Naive thymus-derived CD4-positive, alpha-beta T cell (primary cell): ENCODE measurements at regions not wholly inside any gene's neighbourhood (a gene's known extent, or its start where the extent isn't known, plus 50 kb on each side); places are given as distances from the start of the nearest gene placed in this dataset.

ENCODE experiments used
- ATAC-seq: fragments of 150-1000 bp; cut with Tn5 transposase; 2 replicates; pipeline ENCODE4 v1.10.0; 2021; ENCODE audit warnings: mild to moderate bottlenecking, moderate library complexity
- CTCF ChIA-PET: fragments of 350-600 bp; sonication (Branson Sonifier 250); formaldehyde crosslinking; loops from one replicate; lab custom pipeline; 2021; ENCODE audit warnings: antibody characterized with exemption; lab: Charles Lee
- POLR2A ChIA-PET: fragments of 350-600 bp; sonication (Branson Sonifier 250); formaldehyde crosslinking; loops from one replicate; lab custom pipeline; 2021; ENCODE audit warnings: antibody characterized with exemption, inconsistent platforms; lab: Charles Lee
- DNase-seq, 9 donors: peaks; one replicate each; pipeline versions ENCODE4 v3.0.0 to v3.0.0-alpha.2; 2020 to 2022; ENCODE audit warnings: mixed read lengths in 1 of 9
- H3K27ac ChIP-seq: one replicate; pipeline ENCODE4 v1.7.0; 2013; ENCODE audit warnings: mild to moderate bottlenecking, low read depth, low read length, moderate library complexity
- H3K27me3 ChIP-seq, 2 donors: one replicate each; pipeline ENCODE4 v1.7.0; 2013; ENCODE audit warnings: low read length in 2 of 2, mild to moderate bottlenecking in 2 of 2, moderate library complexity in 2 of 2; ENCODE audit not compliant: control insufficient read depth in 2 of 2, insufficient read depth in 2 of 2
- H3K36me3 ChIP-seq, 3 experiments: 1 replicate in 2 of 3; 2 replicates in 1 of 3; pipeline ENCODE4 v1.7.0; 2013; ENCODE audit warnings: low read length in 3 of 3, mild to moderate bottlenecking in 3 of 3, moderate library complexity in 1 of 3; ENCODE audit not compliant: insufficient read depth in 3 of 3, control insufficient read depth in 2 of 3
- H3K4me1 ChIP-seq, 2 donors: one replicate each; pipeline ENCODE4 v1.7.0; 2013; ENCODE audit warnings: low read length in 2 of 2, mild to moderate bottlenecking in 2 of 2, moderate library complexity in 1 of 2; ENCODE audit not compliant: control insufficient read depth in 2 of 2, insufficient read depth in 2 of 2
- H3K4me3 ChIP-seq: 2 replicates; pipeline ENCODE4 v1.7.0; 2013; ENCODE audit warnings: mild to moderate bottlenecking, low read length
- H3K9me3 ChIP-seq, 3 experiments: 1 replicate in 2 of 3; 2 replicates in 1 of 3; pipeline ENCODE4 v1.7.0; 2013; ENCODE audit warnings: low read length in 3 of 3; ENCODE audit not compliant: control insufficient read depth in 2 of 3
- H3K27ac Mint-ChIP-seq, 9 donors: one replicate each; pipeline ENCODE4 v1.8.0; 2020 to 2022; ENCODE audit warnings: mixed read lengths in 9 of 9, mild to moderate bottlenecking in 8 of 9, moderate library complexity in 5 of 9, inconsistent platforms in 2 of 9
- H3K27me3 Mint-ChIP-seq, 5 donors: one replicate each; pipeline ENCODE4 v1.8.0; 2021 to 2022; ENCODE audit warnings: mixed read lengths in 5 of 5, mild to moderate bottlenecking in 1 of 5
- H3K36me3 Mint-ChIP-seq, 5 donors: one replicate each; pipeline ENCODE4 v1.8.0; 2020 to 2022; ENCODE audit warnings: mixed read lengths in 5 of 5, mild to moderate bottlenecking in 3 of 5, inconsistent platforms in 1 of 5
- H3K4me1 Mint-ChIP-seq, 7 donors: one replicate each; pipeline ENCODE4 v1.8.0; 2020 to 2022; ENCODE audit warnings: mixed read lengths in 7 of 7, mild to moderate bottlenecking in 3 of 7, inconsistent platforms in 1 of 7
- H3K4me3 Mint-ChIP-seq, 10 donors: one replicate each; pipeline ENCODE4 v1.8.0; 2020 to 2022; ENCODE audit warnings: mild to moderate bottlenecking in 10 of 10, mixed read lengths in 10 of 10, moderate library complexity in 6 of 10, inconsistent platforms in 2 of 10
- H3K9me3 Mint-ChIP-seq, 11 donors: one replicate each; pipeline ENCODE4 v1.8.0; 2020 to 2022; ENCODE audit warnings: mixed read lengths in 11 of 11, mild to moderate bottlenecking in 4 of 11, inconsistent platforms in 1 of 11, moderate library complexity in 1 of 11
- intact Hi-C, 2 donors: fragments of 100-400 bp; cut with micrococcal nuclease; formaldehyde crosslinking; loops; one replicate each; pipeline ENCODE4 v1.15.1; 2023

DNA sequence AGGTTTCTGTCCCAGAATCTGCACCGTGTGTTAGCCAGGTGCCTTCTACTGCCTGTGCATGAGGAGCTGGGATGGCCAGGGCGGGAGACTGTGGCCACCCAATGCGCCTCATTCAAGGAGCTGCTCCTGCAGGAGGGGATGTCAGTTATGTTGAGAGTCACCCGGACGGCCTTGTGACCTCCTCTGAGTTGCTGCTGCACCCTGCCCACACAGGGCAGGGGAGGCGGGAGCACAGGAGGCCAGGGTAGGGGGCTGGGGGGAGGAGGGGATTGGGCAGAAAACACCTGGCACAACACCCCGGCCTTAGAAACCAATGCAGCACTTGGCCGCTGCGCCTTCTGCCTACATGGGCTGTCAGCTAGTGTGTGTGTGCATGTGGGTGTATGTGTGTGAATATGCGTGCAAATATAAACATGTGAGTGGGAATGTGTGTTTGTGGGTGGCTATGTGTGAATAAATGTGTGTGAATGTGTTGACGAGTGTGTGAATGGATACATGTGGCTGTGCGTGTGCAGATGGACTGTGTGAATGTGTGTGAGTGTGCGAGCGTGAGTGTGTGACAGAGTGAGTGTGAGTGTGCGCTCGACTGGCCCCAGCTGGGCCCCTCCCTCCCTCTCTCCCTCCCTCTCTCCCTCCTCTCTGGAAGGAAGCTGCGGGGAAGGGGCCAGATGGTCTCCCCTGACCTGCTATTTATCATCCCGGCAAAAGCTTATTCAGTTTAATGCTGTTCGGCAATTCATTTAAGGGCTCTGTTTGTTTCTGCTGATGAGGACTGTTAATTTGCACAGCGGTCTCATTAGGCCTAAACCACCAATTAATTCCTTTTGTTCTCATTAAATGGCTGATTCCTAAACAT, 106.9 kb downstream of the TLE3 start:
- no peaks in the 10 kb centered on the region for H3K36me3 ChIP-seq
- no peaks in the 10 kb centered on the region for H3K27me3 ChIP-seq
- no peak overlapping the region for H3K4me3 ChIP-seq
- DNase-seq (no peak), ATAC-seq (no peak)
- Mint-ChIP-seq H3K9me3 (no peaks in the 10 kb centered on the region), H3K4me1 (peaks cover 0 to 10% (median 0%) of the 10 kb centered on the region in 7 donors), H3K36me3 (no peaks in the 10 kb centered on the region), H3K27ac (peak overlapping the region in 1 of 9 donors; percentile 17), H3K27me3 (peaks cover 0 to 47% (median 0%) of the 10 kb centered on the region in 5 donors), H3K4me3 (no peak overlapping the region)
- ChIA-PET POLR2A (no interaction called here), CTCF (no interaction called here)
- H3K4me1 ChIP-seq, result no peaks in the 10 kb centered on the region
- no peaks in the 10 kb centered on the region for H3K9me3 ChIP-seq
- intact Hi-C loops, result no loop called here
- no peak overlapping the region for H3K27ac ChIP-seq

GRCh38 chr15:69991551-69991980, 106.2 kb downstream of the TLE3 start:
- Histone ChIP-seq H3K4me1 (no peaks in the 10 kb centered on the region), H3K4me3 (no peak overlapping the region), H3K36me3 (no peaks in the 10 kb centered on the region), H3K27me3 (no peaks in the 10 kb centered on the region), H3K27ac (no peak overlapping the region), H3K9me3 (no peaks in the 10 kb centered on the region)
- Mint-ChIP-seq H3K4me1 (peaks cover 0 to 10% (median 0%) of the 10 kb centered on the region in 7 donors), H3K4me3 (no peak overlapping the region), H3K36me3 (no peaks in the 10 kb centered on the region), H3K27me3 (peaks cover 0 to 43% (median 0%) of the 10 kb centered on the region in 5 donors), H3K27ac (no peak overlapping the region), H3K9me3 (no peaks in the 10 kb centered on the region)
- ATAC-seq, result no peak
- ChIA-PET CTCF (no interaction called here), POLR2A (no interaction called here)
- intact Hi-C loops, result no loop called here
- DNase-seq, result no peak

- POLR2A ChIA-PET, result no interaction called here
- H3K4me1 Mint-ChIP-seq, result peaks cover 0 to 10% (median 0%) of the 10 kb centered on the region in 7 donors
Observed at GRCh38 chr15:69992348-69992747, 105.4 kb downstream of the TLE3 start.

GRCh38 chr15:69994429-69995205, 103.1 kb downstream of the TLE3 start:
- no peaks in the 10 kb centered on the region for H3K4me1 ChIP-seq
- Mint-ChIP-seq H3K36me3 (no peaks in the 10 kb centered on the region), H3K27me3 (peaks cover 0 to 25% (median 0%) of the 10 kb centered on the region in 5 donors), H3K9me3 (peaks cover 0 to 1% (median 0%) of the 10 kb centered on the region in 11 donors), H3K4me3 (no peak overlapping the region), H3K27ac (no peak overlapping the region), H3K4me1 (peaks cover 0 to 10% (median 0%) of the 10 kb centered on the region in 7 donors)
- no peak for ATAC-seq
- intact Hi-C loops, result no loop called here
- no peaks in the 10 kb centered on the region for H3K9me3 ChIP-seq
- no peaks in the 10 kb centered on the region for H3K27me3 ChIP-seq
- no peak overlapping the region for H3K4me3 ChIP-seq
- CTCF ChIA-PET, result no interaction called here
- no peaks in the 10 kb centered on the region for H3K36me3 ChIP-seq
- no peak overlapping the region for H3K27ac ChIP-seq
- no peak for DNase-seq
- POLR2A ChIA-PET, result no interaction called here

More at GRCh38 chr15:69992348-69992747, 105.4 kb downstream of the TLE3 start:
- Histone ChIP-seq H3K4me1 (no peaks in the 10 kb centered on the region), H3K9me3 (no peaks in the 10 kb centered on the region), H3K27me3 (no peaks in the 10 kb centered on the region), H3K27ac (no peak overlapping the region), H3K4me3 (no peak overlapping the region), H3K36me3 (no peaks in the 10 kb centered on the region)
- Mint-ChIP-seq H3K27ac (no peak overlapping the region), H3K27me3 (peaks cover 0 to 37% (median 0%) of the 10 kb centered on the region in 5 donors), H3K36me3 (no peaks in the 10 kb centered on the region), H3K9me3 (no peaks in the 10 kb centered on the region), H3K4me3 (no peak overlapping the region)
- DNase-seq, result no peak
- CTCF ChIA-PET, result interaction anchor here (1.0 kb wide), 1 partner anchor 237 kb away, joined by 3 read pairs; no protein-coding TSS in a partner anchor
- ATAC-seq, result no peak
- intact Hi-C loops, result no loop called here

DNA sequence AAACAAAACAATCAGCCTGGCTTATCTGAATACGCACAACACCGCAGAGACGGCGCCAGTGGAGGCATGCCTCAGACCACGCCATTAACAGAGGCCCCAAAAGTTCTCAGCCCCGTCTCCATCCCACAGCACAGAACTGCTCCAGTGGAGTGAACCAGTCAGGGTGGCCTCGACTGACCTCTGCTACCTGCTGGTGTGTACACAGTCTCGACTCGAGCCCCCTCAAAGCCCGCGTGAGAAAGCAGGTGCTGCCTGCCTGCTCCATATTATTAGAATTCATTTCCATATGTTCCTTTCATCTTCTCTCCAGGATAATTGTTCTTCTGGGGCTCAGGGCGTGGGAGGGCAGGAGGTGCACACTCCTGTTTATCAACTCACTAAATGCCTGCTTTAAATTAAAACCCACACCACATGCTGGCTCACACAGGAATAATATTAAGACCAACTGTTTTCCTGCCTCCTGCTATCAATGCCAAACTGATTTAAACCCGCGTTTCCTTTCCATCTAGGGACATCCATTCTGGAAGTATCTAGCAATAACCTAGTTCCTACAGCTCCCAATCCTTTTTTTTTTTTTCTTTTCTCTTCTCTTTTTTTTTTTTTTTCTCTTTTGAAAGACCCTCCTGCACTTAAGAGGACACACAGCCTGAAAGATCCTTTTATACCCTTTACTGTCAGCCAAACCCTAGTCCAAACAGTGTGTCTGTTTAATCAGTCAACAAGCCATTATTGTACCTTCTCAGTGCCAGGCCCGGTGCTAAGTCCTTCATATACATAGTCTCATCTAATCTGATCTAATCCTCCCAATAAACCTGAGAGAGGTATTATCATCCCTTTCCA, 101.2 kb downstream of the TLE3 start:
- Mint-ChIP-seq H3K4me3 (no peak overlapping the region), H3K9me3 (peaks cover 0 to 5% (median 0%) of the 10 kb centered on the region in 11 donors), H3K4me1 (peaks cover 0 to 9% (median 0%) of the 10 kb centered on the region in 7 donors), H3K27me3 (peaks cover 0 to 23% (median 0%) of the 10 kb centered on the region in 5 donors), H3K36me3 (no peaks in the 10 kb centered on the region), H3K27ac (peak overlapping the region in 1 of 9 donors; percentile 52)
- Histone ChIP-seq H3K27me3 (no peaks in the 10 kb centered on the region), H3K4me3 (no peak overlapping the region), H3K27ac (no peak overlapping the region), H3K9me3 (no peaks in the 10 kb centered on the region), H3K36me3 (no peaks in the 10 kb centered on the region), H3K4me1 (no peaks in the 10 kb centered on the region)
- ATAC-seq, result no peak
- intact Hi-C loops, result no loop called here
- no peak for DNase-seq
- POLR2A ChIA-PET, result no interaction called here
- CTCF ChIA-PET, result no interaction called here

GRCh38 chr15:69997161-69997485, 100.6 kb downstream of the TLE3 start:
- CTCF ChIA-PET, result no interaction called here

More at GRCh38 chr15:69997161-69997485, 100.6 kb downstream of the TLE3 start:
- Histone ChIP-seq H3K4me3 (no peak overlapping the region), H3K36me3 (no peaks in the 10 kb centered on the region), H3K27me3 (no peaks in the 10 kb centered on the region), H3K4me1 (no peaks in the 10 kb centered on the region), H3K27ac (no peak overlapping the region), H3K9me3 (no peaks in the 10 kb centered on the region)
- DNase-seq (no peak), ATAC-seq (no peak)
- Mint-ChIP-seq H3K4me1 (peaks cover 0 to 9% (median 0%) of the 10 kb centered on the region in 7 donors), H3K27ac (no peak overlapping the region), H3K4me3 (no peak overlapping the region), H3K36me3 (no peaks in the 10 kb centered on the region), H3K27me3 (peaks cover 0 to 24% (median 0%) of the 10 kb centered on the region in 5 donors), H3K9me3 (peaks cover 0 to 10% (median 1%) of the 10 kb centered on the region in 11 donors)
- POLR2A ChIA-PET, result no interaction called here
- intact Hi-C loops, result no loop called here
